Effector memory CD8-positive, alpha-beta T cell (primary cell): ENCODE measurements at regions not wholly inside any gene's neighbourhood (a gene's known extent, or its start where the extent isn't known, plus 50 kb on each side); places are given as distances from the start of the nearest gene placed in this dataset.

Experiments
- ATAC-seq: fragments of 150-1000 bp; cut with Tn5 transposase; replicated peaks from 2 replicates; pipeline ENCODE4 v1.10.0; 2021; ENCODE audit warnings: mild to moderate bottlenecking, moderate library complexity
- DNase-seq, 3 experiments: peaks; one replicate each; pipeline ENCODE4 v3.0.0; 2021
- H3K27ac Mint-ChIP-seq, 2 donors: one replicate each; pipeline ENCODE4 v1.8.0; 2022; ENCODE audit warnings: mild to moderate bottlenecking in 2 of 2, mixed read lengths in 2 of 2, moderate library complexity in 2 of 2
- H3K27me3 Mint-ChIP-seq, 2 donors: one replicate each; pipeline ENCODE4 v1.8.0; 2022; ENCODE audit warnings: mixed read lengths in 2 of 2
- H3K36me3 Mint-ChIP-seq: one replicate; pipeline ENCODE4 v1.8.0; 2022; ENCODE audit warnings: mild to moderate bottlenecking, moderate library complexity, mixed read lengths; ENCODE audit not compliant: insufficient read depth
- H3K4me1 Mint-ChIP-seq, 2 donors: one replicate each; pipeline ENCODE4 v1.8.0; 2022; ENCODE audit warnings: low read depth in 2 of 2, mixed read lengths in 2 of 2
- H3K4me3 Mint-ChIP-seq, 2 donors: one replicate each; pipeline ENCODE4 v1.8.0; 2022; ENCODE audit warnings: mild to moderate bottlenecking in 2 of 2, mixed read lengths in 2 of 2, moderate library complexity in 2 of 2
- H3K9me3 Mint-ChIP-seq, 2 donors: one replicate each; pipeline ENCODE4 v1.8.0; 2022; ENCODE audit warnings: mixed read lengths in 2 of 2

- Mint-ChIP-seq H3K36me3 (no peaks in the 10 kb centered on the region), H3K27ac (no peak overlapping the region), H3K9me3 (no peaks in the 10 kb centered on the region), H3K27me3 (peaks cover 0 to under 1% of the 10 kb centered on the region in 2 donors), H3K4me1 (peaks cover 7 to 10% of the 10 kb centered on the region in 2 donors), H3K4me3 (no peak overlapping the region)
- DNase-seq (no peak), ATAC-seq (no peak)
Observed at GRCh38 chr6:11429577-11429976, 108.0 kb upstream of the TMEM170B start.

GRCh38 chr6:11428895-11429294, 108.7 kb upstream of the TMEM170B start:
- ATAC-seq (no peak), DNase-seq (no peak)
- Mint-ChIP-seq H3K4me3 (no peak overlapping the region), H3K27me3 (peaks cover 0 to 6% of the 10 kb centered on the region in 2 donors), H3K36me3 (no peaks in the 10 kb centered on the region), H3K9me3 (no peaks in the 10 kb centered on the region), H3K4me1 (peaks cover 7 to 10% of the 10 kb centered on the region in 2 donors), H3K27ac (peak overlapping the region; percentile 18 to 26)

- H3K4me1 Mint-ChIP-seq = peaks cover 7 to 10% of the 10 kb centered on the region in 2 donors
- no peak overlapping the region for H3K4me3 Mint-ChIP-seq
- H3K9me3 Mint-ChIP-seq = no peaks in the 10 kb centered on the region
- no peaks in the 10 kb centered on the region for H3K36me3 Mint-ChIP-seq
- DNase-seq (no peak), ATAC-seq (no peak)
- peak overlapping the region; percentile 18 to 26 for H3K27ac Mint-ChIP-seq
- peaks cover 0 to 6% of the 10 kb centered on the region in 2 donors for H3K27me3 Mint-ChIP-seq
Observed at GRCh38 chr6:11428371-11428770, 109.2 kb upstream of the TMEM170B start.

GRCh38 chr6:11427723-11428245, 109.8 kb upstream of the TMEM170B start:
- Mint-ChIP-seq H3K4me1 (peaks cover 7 to 10% of the 10 kb centered on the region in 2 donors), H3K4me3 (no peak overlapping the region), H3K9me3 (no peaks in the 10 kb centered on the region), H3K27me3 (peaks cover 0 to 6% of the 10 kb centered on the region in 2 donors), H3K27ac (peak overlapping the region; percentile 18 to 26), H3K36me3 (no peaks in the 10 kb centered on the region)
- DNase-seq (no peak), ATAC-seq (no peak)

- Mint-ChIP-seq H3K27ac (no peak overlapping the region), H3K4me1 (peaks cover 7 to 10% of the 10 kb centered on the region in 2 donors), H3K9me3 (no peaks in the 10 kb centered on the region), H3K4me3 (no peak overlapping the region), H3K27me3 (peaks cover 0 to 6% of the 10 kb centered on the region in 2 donors), H3K36me3 (no peaks in the 10 kb centered on the region)
- no peak for DNase-seq
- ATAC-seq = no peak
Observed at GRCh38 chr6:11427091-11427722, 110.3 kb upstream of the TMEM170B start.

GRCh38 chr6:11426571-11426970, 111.0 kb upstream of the TMEM170B start:
- Mint-ChIP-seq H3K36me3 (no peaks in the 10 kb centered on the region), H3K4me1 (peaks cover 7 to 10% of the 10 kb centered on the region in 2 donors), H3K27me3 (peaks cover 0 to 6% of the 10 kb centered on the region in 2 donors), H3K4me3 (no peak overlapping the region), H3K27ac (no peak overlapping the region), H3K9me3 (no peaks in the 10 kb centered on the region)
- no peak for ATAC-seq
- DNase-seq = no peak

GRCh38 chr6:11425876-11426275, 111.7 kb upstream of the TMEM170B start:
- DNase-seq = no peak
- Mint-ChIP-seq H3K4me1 (peaks cover 7 to 10% of the 10 kb centered on the region in 2 donors), H3K36me3 (no peaks in the 10 kb centered on the region), H3K4me3 (no peak overlapping the region), H3K9me3 (no peaks in the 10 kb centered on the region), H3K27ac (peak overlapping the region in 1 of 2 donors; percentile 9), H3K27me3 (peaks cover 0 to 6% of the 10 kb centered on the region in 2 donors)
- ATAC-seq = no peak

GRCh38 chr6:11425431-11425871, 112.1 kb upstream of the TMEM170B start:
- H3K36me3 Mint-ChIP-seq = no peaks in the 10 kb centered on the region
- H3K9me3 Mint-ChIP-seq = no peaks in the 10 kb centered on the region
- ATAC-seq (no peak), DNase-seq (no peak)
- peaks cover 7 to 10% of the 10 kb centered on the region in 2 donors for H3K4me1 Mint-ChIP-seq
- H3K27me3 Mint-ChIP-seq = peaks cover 0 to 6% of the 10 kb centered on the region in 2 donors
- H3K4me3 Mint-ChIP-seq = no peak overlapping the region
- no peak overlapping the region for H3K27ac Mint-ChIP-seq

GRCh38 chr6:11424395-11425034, 113.0 kb upstream of the TMEM170B start:
- DNase-seq (no peak), ATAC-seq (no peak)
- peaks cover 7 to 8% of the 10 kb centered on the region in 2 donors for H3K4me1 Mint-ChIP-seq
- no peak overlapping the region for H3K27ac Mint-ChIP-seq
- no peaks in the 10 kb centered on the region for H3K9me3 Mint-ChIP-seq
- no peaks in the 10 kb centered on the region for H3K36me3 Mint-ChIP-seq
- H3K4me3 Mint-ChIP-seq = no peak overlapping the region
- peaks cover 0 to 6% of the 10 kb centered on the region in 2 donors for H3K27me3 Mint-ChIP-seq

- H3K4me1 Mint-ChIP-seq = peaks cover 7 to 8% of the 10 kb centered on the region in 2 donors
- ATAC-seq = no peak
- peaks cover 0 to 6% of the 10 kb centered on the region in 2 donors for H3K27me3 Mint-ChIP-seq
- H3K27ac Mint-ChIP-seq = no peak overlapping the region
- no peaks in the 10 kb centered on the region for H3K9me3 Mint-ChIP-seq
- H3K36me3 Mint-ChIP-seq = no peaks in the 10 kb centered on the region
- no peak overlapping the region for H3K4me3 Mint-ChIP-seq
- DNase-seq = no peak
Observed at GRCh38 chr6:11423667-11424066, 113.9 kb upstream of the TMEM170B start.

- no peak overlapping the region for H3K4me3 Mint-ChIP-seq
- ATAC-seq (no peak), DNase-seq (no peak)
- H3K27me3 Mint-ChIP-seq = peaks cover 0 to 6% of the 10 kb centered on the region in 2 donors
- H3K27ac Mint-ChIP-seq = no peak overlapping the region
- peaks cover 2 to 3% of the 10 kb centered on the region in 2 donors for H3K4me1 Mint-ChIP-seq
- H3K36me3 Mint-ChIP-seq = no peaks in the 10 kb centered on the region
- H3K9me3 Mint-ChIP-seq = no peaks in the 10 kb centered on the region
Observed at GRCh38 chr6:11423072-11423471, 114.5 kb upstream of the TMEM170B start.

- H3K27ac Mint-ChIP-seq = no peak overlapping the region
- H3K4me1 Mint-ChIP-seq = peaks cover 2 to 4% of the 10 kb centered on the region in 2 donors
- no peak for DNase-seq
- no peaks in the 10 kb centered on the region for H3K36me3 Mint-ChIP-seq
- no peak overlapping the region for H3K4me3 Mint-ChIP-seq
- no peak for ATAC-seq
- H3K27me3 Mint-ChIP-seq = peaks cover 0 to 6% of the 10 kb centered on the region in 2 donors
- H3K9me3 Mint-ChIP-seq = no peaks in the 10 kb centered on the region
Observed at GRCh38 chr6:11419763-11420453, 117.6 kb upstream of the TMEM170B start.

GRCh38 chr6:11418290-11418905, 119.2 kb upstream of the TMEM170B start:
- no peak for ATAC-seq
- H3K27ac Mint-ChIP-seq = peak overlapping the region in 1 of 2 donors; percentile 14
- no peaks in the 10 kb centered on the region for H3K9me3 Mint-ChIP-seq
- H3K27me3 Mint-ChIP-seq = no peaks in the 10 kb centered on the region
- H3K4me1 Mint-ChIP-seq = peaks cover 5 to 6% of the 10 kb centered on the region in 2 donors
- H3K36me3 Mint-ChIP-seq = no peaks in the 10 kb centered on the region
- no peak overlapping the region for H3K4me3 Mint-ChIP-seq
- no peak for DNase-seq
